ENCODE measurements at regions not wholly inside any gene's neighbourhood (a gene's known extent, or its start where the extent isn't known, plus 50 kb on each side); places are given as distances from the start of the nearest gene placed in this dataset.

- TF ChIP-seq EZH2phosphoT487 (IDR thresholded peaks at IDR 0.05; ENCODE audit: borderline replicate concordance, low read length): no peak
- no peak for TF ChIP-seq CTCF (IDR thresholded peaks at IDR 0.05; ENCODE audit: low read depth, low read length, poor library complexity, severe bottlenecking)
Measured at GRCh38 chr1:194445244-194445643, 1258.8 kb upstream of the B3GALT2 start.
